ENCODE measurements at regions not wholly inside any gene's neighbourhood (a gene's known extent, or its start where the extent isn't known, plus 50 kb on each side); places are given as distances from the start of the nearest gene placed in this dataset.
A peak's percentile ranks its signal among the peaks of the same experiment; 100 is the strongest.
"Not testable (repeated sequence)": the region's sequence is repeated elsewhere in the genome, so short reads cannot be mapped to it uniquely, and the experiment has no call there.

DNA sequence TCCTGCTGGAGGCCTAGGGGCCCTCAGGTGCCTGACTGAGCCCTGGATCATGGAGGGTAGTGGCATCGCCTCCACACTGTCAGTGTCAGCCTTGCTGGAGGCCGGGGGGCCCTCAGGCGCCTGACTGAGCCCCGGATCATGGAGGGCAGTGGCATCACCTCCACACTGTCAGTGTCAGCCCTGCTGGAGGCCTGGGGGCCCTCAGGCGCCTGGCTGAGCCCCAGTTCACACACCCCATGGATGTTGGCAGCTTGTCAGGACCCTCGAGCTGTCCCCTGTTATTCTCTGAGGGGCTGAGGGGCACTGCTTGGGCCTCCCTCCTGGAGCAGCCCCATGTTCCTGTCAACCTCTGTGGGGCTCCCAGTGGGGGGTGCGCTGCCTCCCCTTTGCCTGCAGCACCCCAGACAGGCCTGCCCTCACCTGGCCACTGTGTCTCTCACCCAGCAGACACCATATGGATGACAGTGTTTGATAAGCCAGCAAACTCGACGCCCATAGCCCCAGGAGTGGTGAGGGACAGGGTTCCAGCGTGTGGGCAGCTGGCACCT lies 197.6 kb downstream of the LIPI start:
- Histone ChIP-seq H3K27me3 (no peaks in the 10 kb centered on the region), H3K36me3 (no peaks in the 10 kb centered on the region), H3K9me3 (no peaks in the 10 kb centered on the region), H3K27ac (no peak overlapping the region), H3K4me1 (no peaks in the 10 kb centered on the region), H3K4me3 (no peak overlapping the region)
- intact Hi-C loops (cut with DNase I), result no loop called here
- WGBS, 2 donors, result 49 to 66% methylated on average over 8 to 10 of the region's 10 CpGs
- TF ChIP-seq, protein P1, sequence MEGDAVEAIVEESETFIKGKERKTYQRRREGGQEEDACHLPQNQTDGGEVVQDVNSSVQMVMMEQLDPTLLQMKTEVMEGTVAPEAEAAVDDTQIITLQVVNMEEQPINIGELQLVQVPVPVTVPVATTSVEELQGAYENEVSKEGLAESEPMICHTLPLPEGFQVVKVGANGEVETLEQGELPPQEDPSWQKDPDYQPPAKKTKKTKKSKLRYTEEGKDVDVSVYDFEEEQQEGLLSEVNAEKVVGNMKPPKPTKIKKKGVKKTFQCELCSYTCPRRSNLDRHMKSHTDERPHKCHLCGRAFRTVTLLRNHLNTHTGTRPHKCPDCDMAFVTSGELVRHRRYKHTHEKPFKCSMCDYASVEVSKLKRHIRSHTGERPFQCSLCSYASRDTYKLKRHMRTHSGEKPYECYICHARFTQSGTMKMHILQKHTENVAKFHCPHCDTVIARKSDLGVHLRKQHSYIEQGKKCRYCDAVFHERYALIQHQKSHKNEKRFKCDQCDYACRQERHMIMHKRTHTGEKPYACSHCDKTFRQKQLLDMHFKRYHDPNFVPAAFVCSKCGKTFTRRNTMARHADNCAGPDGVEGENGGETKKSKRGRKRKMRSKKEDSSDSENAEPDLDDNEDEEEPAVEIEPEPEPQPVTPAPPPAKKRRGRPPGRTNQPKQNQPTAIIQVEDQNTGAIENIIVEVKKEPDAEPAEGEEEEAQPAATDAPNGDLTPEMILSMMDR (IDR thresholded peaks at IDR 0.05), result no peak
- DNase-seq (peak in 2 of 6 donors; percentile 47 to 50), ATAC-seq (no peak), FAIRE-seq (no peak)

DNA sequence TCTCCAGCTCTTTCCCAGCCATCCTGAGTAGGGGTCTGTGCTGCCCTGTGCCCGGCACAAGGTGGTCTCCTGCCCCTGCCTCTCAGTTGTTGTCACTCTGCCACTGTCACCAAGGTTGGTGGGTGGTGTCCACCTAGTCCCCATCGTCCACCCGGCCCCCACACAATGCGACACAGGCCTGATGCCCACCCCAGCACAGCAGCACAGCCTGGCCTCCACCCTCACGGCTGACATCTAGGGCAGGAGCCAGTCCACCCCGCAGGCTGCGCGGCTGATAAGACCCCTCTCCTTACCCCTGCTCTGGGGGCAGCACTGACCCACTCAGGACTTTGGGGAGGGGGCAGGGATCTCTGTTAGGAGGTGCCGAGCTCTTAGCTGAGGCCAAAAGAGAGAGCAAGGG lies 198.3 kb downstream of the LIPI start:
- H3K4me3 ChIP-seq, result no peak overlapping the region
- peak in 2 of 6 donors; percentile 47 to 57 for DNase-seq
- WGBS, 2 donors, result 71 to 86% methylated on average over 8 to 9 of the region's 9 CpGs
- no peak for ATAC-seq
- H3K27ac ChIP-seq, result no peak overlapping the region
- no peaks in the 10 kb centered on the region for H3K36me3 ChIP-seq
- intact Hi-C loops (cut with DNase I), result no loop called here
- TF ChIP-seq, protein P1 (IDR thresholded peaks at IDR 0.05), result no peak
- no peaks in the 10 kb centered on the region for H3K9me3 ChIP-seq
- FAIRE-seq, result no peak
- no peaks in the 10 kb centered on the region for H3K27me3 ChIP-seq
- no peaks in the 10 kb centered on the region for H3K4me1 ChIP-seq

DNA sequence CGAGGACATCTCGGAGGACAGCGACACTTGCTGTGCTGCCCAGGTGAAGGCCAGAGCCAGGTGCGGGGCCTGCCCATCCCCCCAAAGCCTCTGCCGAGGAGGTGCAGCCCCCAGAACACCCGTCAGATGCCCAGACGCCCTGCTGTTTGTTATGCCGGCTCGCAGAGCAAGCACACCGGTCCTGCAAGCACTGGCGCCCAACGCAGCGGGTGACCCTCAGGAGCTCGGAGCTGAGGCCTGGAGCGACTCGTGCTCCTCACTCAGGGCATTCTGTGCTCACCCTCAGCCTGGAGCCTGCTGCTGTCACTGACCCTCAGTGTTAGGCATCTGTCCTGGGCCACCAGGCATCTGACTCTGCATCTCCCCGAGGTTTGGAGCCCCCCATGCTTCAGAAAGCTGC lies 199.0 kb downstream of the LIPI start:
- FAIRE-seq; H3K36me3 ChIP-seq; H3K4me1 ChIP-seq; H3K4me3 ChIP-seq; ATAC-seq; H3K27ac ChIP-seq; H3K9me3 ChIP-seq; intact Hi-C loops (cut with DNase I); H3K27me3 ChIP-seq: not testable (repeated sequence)
- WGBS, 2 donors, result 60 to 84% methylated on average over 16 to 17 of the region's 17 CpGs
- DNase-seq, result peak in 2 of 6 donors; percentile 46 to 57

DNA sequence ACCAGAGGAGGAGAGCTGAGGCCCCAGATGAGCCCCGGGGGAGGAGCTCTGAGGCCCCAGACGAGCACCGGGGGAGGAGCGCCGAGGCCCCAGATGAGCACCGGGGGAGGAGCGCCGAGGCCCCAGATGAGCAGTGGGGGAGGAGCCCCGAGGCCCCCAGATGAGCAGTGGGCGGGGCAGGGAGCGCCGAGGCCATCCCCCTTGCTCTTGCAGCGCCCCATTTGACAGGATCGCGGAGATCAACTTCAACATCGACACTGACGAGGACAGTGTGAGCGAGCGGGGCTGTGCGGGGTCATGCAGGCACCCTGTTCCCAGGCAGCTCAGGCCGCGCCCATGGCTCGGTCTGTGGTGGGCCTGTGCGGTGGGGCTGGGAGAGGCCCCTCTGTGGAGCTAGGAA lies 199.6 kb downstream of the LIPI start:
- DNase-seq; H3K4me1 ChIP-seq; intact Hi-C loops (cut with DNase I); FAIRE-seq; H3K27me3 ChIP-seq; ATAC-seq; H3K36me3 ChIP-seq; H3K27ac ChIP-seq; H3K4me3 ChIP-seq; H3K9me3 ChIP-seq: not testable (repeated sequence)
- WGBS, 2 donors, result 78 to 88% methylated on average over 20 to 24 of the region's 24 CpGs

DNA sequence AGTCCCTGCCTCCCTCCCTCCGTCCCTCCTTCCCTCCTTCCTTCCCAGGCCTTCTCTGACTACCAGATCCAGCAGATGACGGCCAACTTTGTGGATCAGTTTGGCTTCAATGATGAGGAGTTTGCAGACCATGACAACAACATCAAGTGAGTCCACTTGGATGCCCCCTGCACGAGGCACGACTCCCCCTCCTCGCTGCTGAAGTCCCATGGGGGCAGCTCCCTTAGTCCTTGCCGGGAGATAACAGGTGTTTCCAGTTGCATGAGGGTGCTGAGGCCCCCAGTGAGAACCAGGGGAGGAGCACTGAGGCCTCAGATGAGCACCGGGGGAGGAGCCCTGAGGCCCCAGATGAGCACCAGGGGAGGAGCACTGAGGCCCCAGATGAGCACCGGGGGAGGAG lies 200.0 kb downstream of the LIPI start:
- Histone ChIP-seq H3K36me3 (no peaks in the 10 kb centered on the region), H3K27me3 (no peaks in the 10 kb centered on the region), H3K4me3 (no peak overlapping the region), H3K4me1 (no peaks in the 10 kb centered on the region), H3K27ac (no peak overlapping the region), H3K9me3 (no peaks in the 10 kb centered on the region)
- intact Hi-C loops (cut with DNase I), result no loop called here
- no peak for FAIRE-seq
- DNase-seq, result no peak
- TF ChIP-seq, protein P1 (IDR thresholded peaks at IDR 0.05), result no peak
- ATAC-seq, result no peak
- WGBS, 2 donors, result 61 to 73% methylated on average over 8 of the region's 8 CpGs

DNA sequence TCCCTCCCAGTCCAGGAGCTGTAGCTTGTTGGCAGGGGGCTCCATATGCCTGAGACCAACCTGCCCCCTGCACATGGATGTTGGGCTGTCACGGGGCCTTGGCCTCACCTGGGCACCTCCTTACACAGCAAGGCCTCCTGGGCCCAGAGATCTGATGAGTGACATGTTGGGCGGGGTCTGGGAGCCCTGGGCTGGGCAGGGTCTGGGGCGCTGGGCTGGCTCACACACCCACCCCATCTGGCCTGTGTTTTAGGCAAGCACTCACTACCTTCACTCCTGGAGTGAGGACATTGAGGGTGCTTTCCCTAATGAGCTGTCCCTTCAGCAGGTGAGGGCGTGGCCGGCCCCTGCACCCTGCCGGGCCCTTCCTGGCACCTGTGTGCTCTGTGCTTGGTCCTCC lies 200.8 kb downstream of the LIPI start:
- FAIRE-seq; H3K4me1 ChIP-seq; H3K27me3 ChIP-seq; DNase-seq; intact Hi-C loops (cut with DNase I); H3K27ac ChIP-seq; H3K9me3 ChIP-seq; ATAC-seq; H3K4me3 ChIP-seq; H3K36me3 ChIP-seq: not testable (repeated sequence)
- 63 to 69% methylated on average over 6 of the region's 6 CpGs for WGBS, 2 donors

DNA sequence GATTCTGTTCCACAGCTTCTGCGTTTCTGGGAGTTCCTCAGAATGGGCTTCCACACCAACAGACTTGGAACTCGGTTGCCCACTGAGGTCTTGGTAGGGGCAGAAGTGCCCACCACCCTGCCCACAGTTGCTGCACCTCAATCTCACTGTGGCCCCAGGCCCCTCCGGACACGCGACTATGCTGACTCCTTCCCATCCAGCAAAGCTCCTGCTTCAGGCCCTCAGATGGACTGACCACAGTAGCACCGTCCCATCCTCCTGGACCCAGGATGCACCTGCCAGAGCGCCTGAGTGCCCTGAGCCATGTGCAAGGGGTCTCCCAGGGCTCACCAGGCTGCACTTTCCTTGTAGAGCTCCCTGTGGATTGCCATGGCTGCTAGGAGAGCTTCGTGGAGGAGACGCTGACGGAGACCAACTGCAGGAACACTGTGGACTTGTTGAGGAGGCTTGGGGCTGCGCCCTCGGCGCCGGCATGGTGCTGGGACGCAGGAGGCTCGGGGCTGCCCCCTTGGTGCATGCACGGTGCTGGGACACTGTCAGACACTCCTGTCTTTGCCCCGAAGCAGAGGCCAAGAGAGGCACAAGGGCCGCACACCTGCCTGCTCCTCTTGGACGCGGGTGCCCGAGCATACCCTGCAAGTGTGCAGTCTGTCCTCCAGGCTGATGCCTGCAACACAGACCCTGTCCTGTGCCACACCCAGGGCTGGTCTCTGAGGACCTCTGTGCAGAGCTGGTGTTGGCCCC lies 201.3 kb downstream of the LIPI start:
- intact Hi-C loops (cut with DNase I); H3K4me3 ChIP-seq; FAIRE-seq; H3K27me3 ChIP-seq; H3K4me1 ChIP-seq; H3K27ac ChIP-seq; H3K36me3 ChIP-seq; H3K9me3 ChIP-seq; ATAC-seq: not testable (repeated sequence)
- WGBS, 2 donors, result 75 to 81% methylated on average over 21 to 22 of the region's 22 CpGs
- DNase-seq, result peak in 2 of 6 donors; percentile 47 to 54

DNA sequence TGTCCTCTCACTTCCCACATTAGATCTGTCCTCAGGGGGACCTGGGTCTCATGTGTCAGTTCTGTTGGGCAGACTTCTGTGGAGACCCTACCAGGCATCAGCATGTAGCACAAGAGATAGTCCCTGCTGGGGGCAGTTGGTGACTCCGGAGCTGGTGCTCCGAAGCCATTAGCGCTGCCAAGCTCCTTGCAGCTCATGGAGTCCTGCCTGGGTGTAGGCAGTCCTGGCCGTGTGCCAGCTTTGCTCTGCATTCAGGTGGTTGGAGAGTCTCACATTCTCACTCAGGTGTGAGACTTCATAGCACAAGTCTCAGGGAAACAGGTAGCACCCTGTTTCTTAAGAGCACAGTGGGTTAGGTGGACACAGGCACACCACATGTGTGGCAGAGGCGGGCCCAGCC lies 202.3 kb downstream of the LIPI start:
- DNase-seq, result peak in 2 of 6 donors; percentile 59 to 72
- H3K36me3 ChIP-seq; H3K27me3 ChIP-seq; H3K9me3 ChIP-seq; ATAC-seq; H3K27ac ChIP-seq; H3K4me3 ChIP-seq; intact Hi-C loops (cut with DNase I); H3K4me1 ChIP-seq; FAIRE-seq: not testable (repeated sequence)
- WGBS, 2 donors, result 69 to 80% methylated on average over 4 to 5 of the region's 5 CpGs

DNA sequence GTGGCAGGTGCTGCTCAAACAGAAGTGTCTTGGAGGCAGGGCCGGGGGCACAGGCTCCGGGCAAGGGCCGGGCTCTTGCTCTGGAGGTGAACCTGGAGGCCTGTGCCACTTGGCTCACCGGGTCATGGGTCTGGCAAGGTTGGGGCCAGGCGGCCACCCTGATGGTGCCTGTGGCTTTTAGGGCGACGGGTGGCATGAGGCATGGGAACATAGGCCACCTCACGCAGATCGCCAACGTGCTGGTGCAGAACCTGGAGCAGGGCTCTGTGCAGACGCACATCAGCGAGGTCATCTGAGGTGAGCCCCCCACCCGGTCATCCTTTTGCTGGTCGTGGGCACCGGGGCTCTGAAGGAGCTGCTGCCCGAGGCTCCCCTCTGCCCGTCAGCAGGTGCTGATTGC lies 202.7 kb downstream of the LIPI start:
- H3K27me3 ChIP-seq; H3K27ac ChIP-seq; H3K9me3 ChIP-seq; H3K4me1 ChIP-seq; H3K4me3 ChIP-seq; ATAC-seq; intact Hi-C loops (cut with DNase I); FAIRE-seq; H3K36me3 ChIP-seq: not testable (repeated sequence)
- peak in 1 of 6 donors; percentile 57 for DNase-seq
- WGBS, 2 donors, result 78 to 88% methylated on average over 14 to 17 of the region's 17 CpGs

Data from pancreas (tissue), 10 donors.